ENCODE measurements at regions not wholly inside any gene's neighbourhood (a gene's known extent, or its start where the extent isn't known, plus 50 kb on each side); places are given as distances from the start of the nearest gene placed in this dataset.

DNA sequence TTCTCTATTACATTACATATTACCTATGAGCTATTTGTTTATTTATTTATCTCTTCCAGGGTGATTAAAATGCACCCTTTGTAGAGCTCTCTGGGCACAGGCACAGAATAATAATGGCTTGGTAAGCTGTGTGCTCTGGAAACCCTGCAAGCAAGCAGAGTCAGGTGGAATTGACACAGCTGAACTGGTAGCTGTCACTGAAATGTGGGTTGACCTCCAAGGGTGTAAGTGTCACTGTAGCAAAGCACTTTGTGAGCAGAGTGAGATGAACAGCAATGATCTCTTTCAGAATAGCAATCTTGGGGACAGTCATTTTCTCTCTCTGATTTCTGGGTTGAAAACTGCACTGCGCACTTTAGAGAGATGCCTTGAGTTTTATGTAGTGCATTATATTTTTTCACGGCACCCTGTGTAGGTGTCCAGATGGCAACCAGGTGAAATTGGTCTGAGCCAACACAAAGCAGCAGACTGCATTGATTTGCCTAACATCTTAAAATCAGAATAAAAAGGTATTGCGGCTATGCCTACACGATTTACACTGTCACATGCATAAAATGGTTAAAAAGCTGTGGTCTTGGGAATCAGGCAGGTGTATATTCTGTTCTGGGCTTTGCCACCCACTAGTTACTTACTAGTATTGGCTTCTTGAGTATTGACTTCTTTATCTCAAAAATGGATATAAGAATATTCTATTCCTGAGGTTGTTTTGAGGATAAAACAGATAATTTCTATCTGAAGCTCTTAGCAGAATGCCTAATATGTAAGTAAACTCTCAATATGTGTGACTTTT is 450.3 kb downstream of the RAPGEF2 start:
- no TSS peak for BruUV-seq (replicated peaks)
- DNase-seq (ENCODE audit: low read depth, low spot score): no peak
- ATAC-seq: no peak

DNA sequence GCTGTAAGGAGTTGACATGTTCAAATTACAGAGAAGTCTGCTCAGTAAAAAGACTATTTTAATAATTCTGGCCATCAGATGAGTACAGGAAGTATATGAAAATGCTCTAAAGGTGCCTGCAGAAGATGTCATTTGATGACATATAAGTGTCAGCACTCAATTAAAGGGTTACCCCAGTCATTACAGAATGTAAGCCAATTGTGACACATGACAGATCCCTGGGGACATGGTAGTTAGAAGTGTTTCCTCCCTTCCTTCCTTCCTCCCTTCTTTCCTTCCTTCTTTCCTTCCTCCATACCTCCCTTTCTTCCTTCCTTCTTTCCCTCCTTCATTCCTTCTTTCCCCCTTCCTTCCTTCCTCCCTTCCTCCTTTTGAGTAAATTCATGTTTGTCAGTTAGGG is 453.0 kb downstream of the RAPGEF2 start:
- no peak overlapping the region for H3K27ac ChIP-seq (ENCODE audit: low read depth, low read length)
- H3K4me3 ChIP-seq (replicated peaks in 1 of 2; ENCODE audit: low read depth in 1 of 2, low read length in 2 of 2): no peak overlapping the region
- RAD21 ChIA-PET (ENCODE audit: low non-redundant PET in 1 of 2, low total read pairs in 2 of 2, uncharacterized antibody in 2 of 2, unreplicated experiment in 2 of 2): no interaction called here
- no peaks in the 10 kb centered on the region for H3K36me3 ChIP-seq (ENCODE audit: control insufficient read depth in 1 of 2, insufficient read depth in 2 of 2, low read length in 2 of 2)
- DNase-seq (ENCODE audit: low read depth, low spot score) (no peak), ATAC-seq (no peak)
- CTCF ChIA-PET: no interaction called here
- POLR2A ChIA-PET: no interaction called here
- no peaks in the 10 kb centered on the region for H3K27me3 ChIP-seq (ENCODE audit: insufficient read depth, low read length)
- H3K9ac ChIP-seq (ENCODE audit: low read length): no peak overlapping the region
- H3K4me2 ChIP-seq (ENCODE audit: low read length): no peak overlapping the region
- H4K20me1 ChIP-seq (ENCODE audit: insufficient read depth): no peaks in the 10 kb centered on the region
- BruUV-seq (replicated peaks): no TSS peak
- TF ChIP-seq, protein P1, sequence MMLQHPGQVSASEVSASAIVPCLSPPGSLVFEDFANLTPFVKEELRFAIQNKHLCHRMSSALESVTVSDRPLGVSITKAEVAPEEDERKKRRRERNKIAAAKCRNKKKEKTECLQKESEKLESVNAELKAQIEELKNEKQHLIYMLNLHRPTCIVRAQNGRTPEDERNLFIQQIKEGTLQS (IDR thresholded peaks at IDR 0.05): no peak
- TF ChIP-seq FOSL1 (IDR thresholded peaks at IDR 0.05; ENCODE audit: low read depth): no peak
- no peak for TF ChIP-seq TCF7L2 (IDR thresholded peaks at IDR 0.05; ENCODE audit: borderline replicate concordance, extremely low read depth, insufficient read depth, insufficient read length)
- TF ChIP-seq, protein P2, sequence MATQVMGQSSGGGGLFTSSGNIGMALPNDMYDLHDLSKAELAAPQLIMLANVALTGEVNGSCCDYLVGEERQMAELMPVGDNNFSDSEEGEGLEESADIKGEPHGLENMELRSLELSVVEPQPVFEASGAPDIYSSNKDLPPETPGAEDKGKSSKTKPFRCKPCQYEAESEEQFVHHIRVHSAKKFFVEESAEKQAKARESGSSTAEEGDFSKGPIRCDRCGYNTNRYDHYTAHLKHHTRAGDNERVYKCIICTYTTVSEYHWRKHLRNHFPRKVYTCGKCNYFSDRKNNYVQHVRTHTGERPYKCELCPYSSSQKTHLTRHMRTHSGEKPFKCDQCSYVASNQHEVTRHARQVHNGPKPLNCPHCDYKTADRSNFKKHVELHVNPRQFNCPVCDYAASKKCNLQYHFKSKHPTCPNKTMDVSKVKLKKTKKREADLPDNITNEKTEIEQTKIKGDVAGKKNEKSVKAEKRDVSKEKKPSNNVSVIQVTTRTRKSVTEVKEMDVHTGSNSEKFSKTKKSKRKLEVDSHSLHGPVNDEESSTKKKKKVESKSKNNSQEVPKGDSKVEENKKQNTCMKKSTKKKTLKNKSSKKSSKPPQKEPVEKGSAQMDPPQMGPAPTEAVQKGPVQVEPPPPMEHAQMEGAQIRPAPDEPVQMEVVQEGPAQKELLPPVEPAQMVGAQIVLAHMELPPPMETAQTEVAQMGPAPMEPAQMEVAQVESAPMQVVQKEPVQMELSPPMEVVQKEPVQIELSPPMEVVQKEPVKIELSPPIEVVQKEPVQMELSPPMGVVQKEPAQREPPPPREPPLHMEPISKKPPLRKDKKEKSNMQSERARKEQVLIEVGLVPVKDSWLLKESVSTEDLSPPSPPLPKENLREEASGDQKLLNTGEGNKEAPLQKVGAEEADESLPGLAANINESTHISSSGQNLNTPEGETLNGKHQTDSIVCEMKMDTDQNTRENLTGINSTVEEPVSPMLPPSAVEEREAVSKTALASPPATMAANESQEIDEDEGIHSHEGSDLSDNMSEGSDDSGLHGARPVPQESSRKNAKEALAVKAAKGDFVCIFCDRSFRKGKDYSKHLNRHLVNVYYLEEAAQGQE (IDR thresholded peaks at IDR 0.05; ENCODE audit: low read depth): no peak
- TF ChIP-seq RAD21 (IDR thresholded peaks at IDR 0.05; ENCODE audit: low read depth): no peak
- no peak for TF ChIP-seq CEBPB (IDR thresholded peaks at IDR 0.05; ENCODE audit: low read depth)
- no peak overlapping the region for H2AFZ ChIP-seq (ENCODE audit: low read depth, low read length, poor library complexity, severe bottlenecking)
- no peaks in the 10 kb centered on the region for H3K9me3 ChIP-seq (ENCODE audit: control insufficient read depth in 1 of 2, insufficient read depth in 1 of 2, low read depth in 1 of 2, low read length in 2 of 2)
- H3K79me2 ChIP-seq (ENCODE audit: insufficient read depth, low read length): no peaks in the 10 kb centered on the region
- H3K4me1 ChIP-seq (ENCODE audit: control insufficient read depth in 1 of 2, insufficient read depth in 2 of 2, low read length in 2 of 2): no peaks in the 10 kb centered on the region
- no peaks in the 10 kb centered on the region for H3K9me2 ChIP-seq (ENCODE audit: insufficient read depth)
- intact Hi-C loops (cut with micrococcal nuclease): no loop called here

More for the DNA sequence above, 450.3 kb downstream of the RAPGEF2 start:
- no peak for TF ChIP-seq ZFX (IDR thresholded peaks at IDR 0.05)
- no peak for TF ChIP-seq EZH2phosphoT487 (IDR thresholded peaks at IDR 0.05; ENCODE audit: borderline replicate concordance)
- no peak for TF ChIP-seq ZNF274 (IDR thresholded peaks at IDR 0.05; ENCODE audit: low read depth, low read length)
- TF ChIP-seq YY1 (IDR thresholded peaks at IDR 0.05; ENCODE audit: extremely low read depth, insufficient replicate concordance, low read depth, low read length): no peak
- ChIA-PET POLR2A (no interaction called here), RAD21 (ENCODE audit: low non-redundant PET in 1 of 2, low total read pairs in 2 of 2, uncharacterized antibody in 2 of 2, unreplicated experiment in 2 of 2) (no interaction called here), CTCF (no interaction called here)
- no peaks in the 10 kb centered on the region for H3K9me2 ChIP-seq (ENCODE audit: insufficient read depth)
- H2AFZ ChIP-seq (ENCODE audit: low read depth, low read length, poor library complexity, severe bottlenecking): no peak overlapping the region
- H3K4me2 ChIP-seq (ENCODE audit: low read length): no peak overlapping the region
- no peaks in the 10 kb centered on the region for H4K20me1 ChIP-seq (ENCODE audit: insufficient read depth)
- no peaks in the 10 kb centered on the region for H3K9me3 ChIP-seq (ENCODE audit: control insufficient read depth in 1 of 2, insufficient read depth in 1 of 2, low read depth in 1 of 2, low read length in 2 of 2)
- no peaks in the 10 kb centered on the region for H3K79me2 ChIP-seq (ENCODE audit: insufficient read depth, low read length)
- no peaks in the 10 kb centered on the region for H3K36me3 ChIP-seq (ENCODE audit: control insufficient read depth in 1 of 2, insufficient read depth in 2 of 2, low read length in 2 of 2)
- intact Hi-C loops (cut with micrococcal nuclease): no loop called here
- H3K4me1 ChIP-seq (ENCODE audit: control insufficient read depth in 1 of 2, insufficient read depth in 2 of 2, low read length in 2 of 2): peaks cover 0 to 10% of the 10 kb centered on the region in 2 experiments; a peak in 2 of 4 replicates
- H3K9ac ChIP-seq (ENCODE audit: low read length): no peak overlapping the region
- no peak overlapping the region for H3K4me3 ChIP-seq (replicated peaks in 1 of 2; ENCODE audit: low read depth in 1 of 2, low read length in 2 of 2)
- no peak overlapping the region for H3K27ac ChIP-seq (ENCODE audit: low read depth, low read length)
- no peaks in the 10 kb centered on the region for H3K27me3 ChIP-seq (ENCODE audit: insufficient read depth, low read length)

Measured in HCT116 (cell line).